ENCODE measurements at regions not wholly inside any gene's neighbourhood (a gene's known extent, or its start where the extent isn't known, plus 50 kb on each side); places are given as distances from the start of the nearest gene placed in this dataset.

- TF ChIP-seq POLR2A (IDR thresholded peaks at IDR 0.05; ENCODE audit: low read length) (no peak), GATA1 (IDR thresholded peaks at IDR 0.05; ENCODE audit: low read depth, low read length) (no peak)
Measured at GRCh38 chr13:38265132-38265497, 84.5 kb upstream of the UFM1 start.
